Endothelial cell of umbilical vein (primary cell): ENCODE measurements at regions not wholly inside any gene's neighbourhood (a gene's known extent, or its start where the extent isn't known, plus 50 kb on each side); places are given as distances from the start of the nearest gene placed in this dataset.

Experiments
- EZH2 ChIP-seq: IDR thresholded peaks from 2 replicates; pipeline ENCODE4 v1.6.1; 2012; ENCODE audit warnings: borderline replicate concordance, low read depth, mild to moderate bottlenecking, moderate library complexity, low read length, inconsistent platforms; ENCODE audit not compliant: severe bottlenecking
- FOS ChIP-seq: IDR thresholded peaks from 2 replicates; pipeline ENCODE4 v1.6.1; 2011; ENCODE audit warnings: mild to moderate bottlenecking, low read length, moderate library complexity, borderline replicate concordance; ENCODE audit not compliant: insufficient read depth
- GATA2 ChIP-seq: IDR thresholded peaks from 2 replicates; pipeline ENCODE4 v1.7.0; 2011; ENCODE audit warnings: low read depth, mild to moderate bottlenecking, moderate library complexity, mixed read lengths, low read length; ENCODE audit not compliant: insufficient read length, insufficient read depth
- JUN ChIP-seq: IDR thresholded peaks from 2 replicates; pipeline ENCODE4 v1.6.1; 2011; ENCODE audit warnings: borderline replicate concordance, low read depth; ENCODE audit not compliant: insufficient read length, insufficient read depth
- MYC ChIP-seq: IDR thresholded peaks from one replicate; pipeline ENCODE4 v1.6.1; 2011; ENCODE audit warnings: mild to moderate bottlenecking, low read depth, low read length
- POLR2A ChIP-seq: IDR thresholded peaks from 2 replicates; pipeline ENCODE4 v1.6.1; 2012; ENCODE audit warnings: low read depth, mild to moderate bottlenecking, control low read depth, low read length
- POLR2AphosphoS5 ChIP-seq: IDR thresholded peaks from 2 replicates; pipeline ENCODE4 v1.6.1; 2012; ENCODE audit warnings: low read depth, mild to moderate bottlenecking, control low read depth, low read length, moderate library complexity; ENCODE audit not compliant: insufficient read depth
- TF ChIP-seq, protein P1 (sequence below), 2 donors: IDR thresholded peaks; 1 replicate in 1 of 2; 2 replicates in 1 of 2; pipeline ENCODE4 v1.5.1; 2011; ENCODE audit warnings: low read length in 2 of 2, mild to moderate bottlenecking in 2 of 2, moderate library complexity in 2 of 2, control low read depth in 1 of 2, inconsistent platforms in 1 of 2, low read depth in 1 of 2; ENCODE audit not compliant: insufficient read depth in 1 of 2; ENCODE audit errors: extremely low read depth in 1 of 2
- TF ChIP-seq, protein P2 (sequence below): IDR thresholded peaks from 2 replicates; pipeline ENCODE4 v1.6.1; 2011; ENCODE audit not compliant: insufficient read depth, insufficient read length

- no peak for TF ChIP-seq EZH2
- TF ChIP-seq, protein P1, sequence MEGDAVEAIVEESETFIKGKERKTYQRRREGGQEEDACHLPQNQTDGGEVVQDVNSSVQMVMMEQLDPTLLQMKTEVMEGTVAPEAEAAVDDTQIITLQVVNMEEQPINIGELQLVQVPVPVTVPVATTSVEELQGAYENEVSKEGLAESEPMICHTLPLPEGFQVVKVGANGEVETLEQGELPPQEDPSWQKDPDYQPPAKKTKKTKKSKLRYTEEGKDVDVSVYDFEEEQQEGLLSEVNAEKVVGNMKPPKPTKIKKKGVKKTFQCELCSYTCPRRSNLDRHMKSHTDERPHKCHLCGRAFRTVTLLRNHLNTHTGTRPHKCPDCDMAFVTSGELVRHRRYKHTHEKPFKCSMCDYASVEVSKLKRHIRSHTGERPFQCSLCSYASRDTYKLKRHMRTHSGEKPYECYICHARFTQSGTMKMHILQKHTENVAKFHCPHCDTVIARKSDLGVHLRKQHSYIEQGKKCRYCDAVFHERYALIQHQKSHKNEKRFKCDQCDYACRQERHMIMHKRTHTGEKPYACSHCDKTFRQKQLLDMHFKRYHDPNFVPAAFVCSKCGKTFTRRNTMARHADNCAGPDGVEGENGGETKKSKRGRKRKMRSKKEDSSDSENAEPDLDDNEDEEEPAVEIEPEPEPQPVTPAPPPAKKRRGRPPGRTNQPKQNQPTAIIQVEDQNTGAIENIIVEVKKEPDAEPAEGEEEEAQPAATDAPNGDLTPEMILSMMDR (IDR thresholded peaks at IDR 0.05; ENCODE audit: extremely low read depth in 1 of 2, insufficient read depth in 1 of 2, low read depth in 1 of 2, low read length in 2 of 2), result no peak
- TF ChIP-seq, protein P2, sequence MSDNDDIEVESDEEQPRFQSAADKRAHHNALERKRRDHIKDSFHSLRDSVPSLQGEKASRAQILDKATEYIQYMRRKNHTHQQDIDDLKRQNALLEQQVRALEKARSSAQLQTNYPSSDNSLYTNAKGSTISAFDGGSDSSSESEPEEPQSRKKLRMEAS, result no peak
- no peak for TF ChIP-seq POLR2A
- no peak for TF ChIP-seq POLR2AphosphoS5
- no peak for TF ChIP-seq JUN
- no peak for TF ChIP-seq MYC
- TF ChIP-seq GATA2, result no peak
- TF ChIP-seq FOS, result no peak
These were observed 169.3 kb downstream of the EMP1 start for GRCh38 chr12:13365748-13366366.
